ENCODE measurements at regions not wholly inside any gene's neighbourhood (a gene's known extent, or its start where the extent isn't known, plus 50 kb on each side); places are given as distances from the start of the nearest gene placed in this dataset.

GRCh38 chr13:26816881-26817280 lies 56.3 kb upstream of the GPR12 start:
- H3K27ac ChIP-seq: no peak overlapping the region
- H3K9me3 ChIP-seq: no peaks in the 10 kb centered on the region
- H3K27me3 ChIP-seq: no peaks in the 10 kb centered on the region
- no peak for DNase-seq (ENCODE audit: low spot score in 2 of 2)
- H3K4me1 ChIP-seq: no peaks in the 10 kb centered on the region
- no peak overlapping the region for H3K4me3 ChIP-seq
- TF ChIP-seq CTCF (IDR thresholded peaks at IDR 0.05): no peak
- H3K36me3 ChIP-seq: no peaks in the 10 kb centered on the region
- intact Hi-C loops (cut with DNase I): no loop called here

DNA sequence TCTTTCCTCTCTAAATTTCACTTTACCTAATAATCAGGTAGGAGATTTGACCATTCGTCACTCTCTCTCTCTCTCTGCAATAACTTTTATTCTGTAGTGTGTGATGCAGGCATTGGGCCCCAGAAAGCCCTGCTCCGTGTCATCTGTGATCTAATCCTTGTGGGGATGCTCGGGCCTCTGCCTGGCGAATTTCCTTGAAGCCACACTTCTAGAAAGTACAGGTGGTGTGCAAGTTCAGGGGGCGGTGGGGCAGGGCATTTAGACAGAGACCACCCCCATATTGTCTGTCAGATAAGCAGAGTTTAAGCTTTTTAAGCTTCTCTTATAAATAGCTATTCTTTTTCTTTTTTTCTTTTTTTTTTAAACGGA lies 53.4 kb upstream of the GPR12 start:
- H3K27me3 ChIP-seq: no peaks in the 10 kb centered on the region
- H3K4me1 ChIP-seq: no peaks in the 10 kb centered on the region
- no peak for DNase-seq (ENCODE audit: low spot score in 2 of 2)
- no peaks in the 10 kb centered on the region for H3K9me3 ChIP-seq
- no peak overlapping the region for H3K4me3 ChIP-seq
- TF ChIP-seq CTCF (IDR thresholded peaks at IDR 0.05): no peak
- intact Hi-C loops (cut with DNase I): no loop called here
- no peak overlapping the region for H3K27ac ChIP-seq
- no peaks in the 10 kb centered on the region for H3K36me3 ChIP-seq

- H3K36me3 ChIP-seq: no peaks in the 10 kb centered on the region
- H3K27me3 ChIP-seq: no peaks in the 10 kb centered on the region
- no peak for DNase-seq (ENCODE audit: low spot score in 2 of 2)
- no peak overlapping the region for H3K27ac ChIP-seq
- no peak for TF ChIP-seq CTCF (IDR thresholded peaks at IDR 0.05)
- no peak overlapping the region for H3K4me3 ChIP-seq
- no peaks in the 10 kb centered on the region for H3K4me1 ChIP-seq
- no peaks in the 10 kb centered on the region for H3K9me3 ChIP-seq
- intact Hi-C loops (cut with DNase I): no loop called here
These were observed 52.9 kb upstream of the GPR12 start for GRCh38 chr13:26813321-26813979.

DNA sequence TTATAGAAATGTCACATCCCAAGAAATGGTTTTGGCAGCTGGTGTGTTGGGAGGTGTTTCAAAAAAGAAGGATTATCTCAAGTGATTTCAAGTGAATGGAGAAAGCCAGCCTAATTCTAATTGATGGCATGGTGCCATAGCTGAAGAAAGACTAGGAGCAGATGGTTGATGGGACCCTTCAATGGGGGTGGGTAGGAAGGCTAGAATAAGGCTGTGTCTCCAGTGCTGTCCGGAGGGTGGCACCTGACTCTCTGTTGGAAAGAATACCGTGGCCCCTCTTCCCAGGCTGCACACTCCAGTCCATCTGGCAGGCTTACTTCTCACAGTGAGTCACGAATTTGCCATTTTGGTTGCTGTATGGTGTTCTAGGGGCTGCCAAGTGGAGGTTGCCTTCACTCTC lies 51.0 kb upstream of the GPR12 start:
- Histone ChIP-seq H3K27me3 (no peaks in the 10 kb centered on the region), H3K4me1 (no peaks in the 10 kb centered on the region), H3K27ac (no peak overlapping the region), H3K4me3 (no peak overlapping the region), H3K9me3 (no peaks in the 10 kb centered on the region), H3K36me3 (no peaks in the 10 kb centered on the region)
- intact Hi-C loops (cut with DNase I): no loop called here
- no peak for TF ChIP-seq CTCF (IDR thresholded peaks at IDR 0.05)
- DNase-seq (ENCODE audit: low spot score in 2 of 2): no peak
